ENCODE measurements at regions not wholly inside any gene's neighbourhood (a gene's known extent, or its start where the extent isn't known, plus 50 kb on each side); places are given as distances from the start of the nearest gene placed in this dataset.

DNA sequence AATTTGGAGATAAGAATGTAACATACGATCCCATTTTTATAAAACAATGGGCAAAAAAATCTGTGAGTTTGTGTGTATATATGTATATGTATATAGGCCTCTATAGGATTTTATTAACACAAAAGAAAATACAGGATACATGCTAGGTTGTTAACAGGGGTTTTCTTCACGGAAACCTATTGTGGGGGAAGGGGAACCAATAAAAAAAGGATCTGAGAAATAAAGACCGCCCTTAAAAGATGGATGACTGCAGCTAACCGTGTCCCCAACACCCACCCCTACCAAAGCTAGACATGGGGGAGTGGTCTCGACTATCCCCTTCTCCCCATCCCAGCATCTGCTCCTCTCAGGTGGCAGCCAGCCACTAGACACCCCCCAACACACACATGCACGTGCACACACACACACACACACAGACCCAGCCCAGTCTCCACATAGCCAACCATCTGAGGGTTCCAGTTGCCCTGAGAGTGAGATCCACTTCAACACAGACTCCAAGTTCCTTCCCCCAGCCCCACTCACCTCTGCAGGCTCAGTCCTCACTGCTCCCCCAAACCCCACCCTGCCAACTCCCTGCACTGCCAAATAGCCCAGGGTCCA, 132.9 kb downstream of the TPRA1 start:
- no peaks in the 10 kb centered on the region for H3K79me2 ChIP-seq (ENCODE audit: insufficient read depth, low read length)
- no peaks in the 10 kb centered on the region for H3K27me3 ChIP-seq (ENCODE audit: insufficient read depth, low read length)
- H3K4me2 ChIP-seq (ENCODE audit: low read length): no peak overlapping the region
- intact Hi-C loops (cut with micrococcal nuclease): loop anchor here (10.0 kb wide), 1 partner anchor 473 kb away; the partner anchor contains the start of gene PLXNA1
- H3K27ac ChIP-seq (ENCODE audit: low read depth, low read length): no peak overlapping the region
- no TSS peak for BruUV-seq (replicated peaks)
- no peak overlapping the region for H3K4me3 ChIP-seq (replicated peaks in 1 of 2; ENCODE audit: low read depth in 1 of 2, low read length in 2 of 2)
- TF ChIP-seq ELF1 (IDR thresholded peaks at IDR 0.05; ENCODE audit: borderline replicate concordance, low read depth): no peak
- no peak for TF ChIP-seq EZH2phosphoT487 (IDR thresholded peaks at IDR 0.05; ENCODE audit: borderline replicate concordance)
- no peak for TF ChIP-seq EZH2 (IDR thresholded peaks at IDR 0.05)
- H4K20me1 ChIP-seq (ENCODE audit: insufficient read depth): no peaks in the 10 kb centered on the region
- H3K9me3 ChIP-seq (ENCODE audit: control insufficient read depth in 1 of 2, insufficient read depth in 1 of 2, low read depth in 1 of 2, low read length in 2 of 2): no peaks in the 10 kb centered on the region
- H2AFZ ChIP-seq (ENCODE audit: low read depth, low read length, poor library complexity, severe bottlenecking): no peak overlapping the region
- no peak overlapping the region for H3K9ac ChIP-seq (ENCODE audit: low read length)
- DNase-seq (ENCODE audit: low read depth, low spot score): no peak
- ChIA-PET POLR2A (no interaction called here), RAD21 (ENCODE audit: low non-redundant PET in 1 of 2, low total read pairs in 2 of 2, uncharacterized antibody in 2 of 2, unreplicated experiment in 2 of 2) (interaction anchor here in 1 of 2 experiments (0.6 kb wide), 1 partner anchor 153 kb away, joined by 3 read pairs; no protein-coding TSS in a partner anchor), CTCF (no interaction called here)
- no peaks in the 10 kb centered on the region for H3K36me3 ChIP-seq (ENCODE audit: control insufficient read depth in 1 of 2, insufficient read depth in 2 of 2, low read length in 2 of 2)
- peaks cover 0 to 13% of the 10 kb centered on the region in 2 experiments; a peak in 2 of 4 replicates for H3K4me1 ChIP-seq (ENCODE audit: control insufficient read depth in 1 of 2, insufficient read depth in 2 of 2, low read length in 2 of 2)
- H3K9me2 ChIP-seq (ENCODE audit: insufficient read depth): no peaks in the 10 kb centered on the region
- ATAC-seq: no peak

DNA sequence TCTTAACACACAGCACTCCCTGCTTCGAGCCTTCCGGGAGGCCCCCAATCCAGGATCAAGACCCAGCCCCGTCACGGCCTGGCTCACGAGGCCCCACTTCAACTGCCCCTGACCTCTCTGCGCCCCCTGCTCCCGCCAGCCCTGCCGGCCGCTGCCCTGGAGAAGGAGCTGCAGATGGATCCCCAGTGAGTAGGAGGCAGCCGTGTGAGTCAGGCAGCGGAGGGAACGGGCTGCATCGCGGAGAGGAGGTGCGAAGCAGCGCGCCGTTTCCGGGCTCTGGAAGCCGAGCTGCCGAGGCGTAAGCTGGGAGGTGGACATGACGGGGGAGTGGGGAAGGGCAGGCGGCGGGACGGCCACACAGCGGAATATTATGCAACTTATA, 133.4 kb downstream of the TPRA1 start:
- ChIA-PET CTCF (interaction anchor here (2.1 kb wide), 1 partner anchor 706 kb away, joined by 14 read pairs; no protein-coding TSS in a partner anchor), RAD21 (ENCODE audit: low non-redundant PET in 1 of 2, low total read pairs in 2 of 2, uncharacterized antibody in 2 of 2, unreplicated experiment in 2 of 2) (no interaction called here), POLR2A (no interaction called here)
- H3K4me3 ChIP-seq (replicated peaks in 1 of 2; ENCODE audit: low read depth in 1 of 2, low read length in 2 of 2): no peak overlapping the region
- no peaks in the 10 kb centered on the region for H3K36me3 ChIP-seq (ENCODE audit: control insufficient read depth in 1 of 2, insufficient read depth in 2 of 2, low read length in 2 of 2)
- H2AFZ ChIP-seq (ENCODE audit: low read depth, low read length, poor library complexity, severe bottlenecking): no peak overlapping the region
- H4K20me1 ChIP-seq (ENCODE audit: insufficient read depth): no peaks in the 10 kb centered on the region
- no peak overlapping the region for H3K4me2 ChIP-seq (ENCODE audit: low read length)
- no TSS peak for BruUV-seq (replicated peaks)
- no peaks in the 10 kb centered on the region for H3K27me3 ChIP-seq (ENCODE audit: insufficient read depth, low read length)
- intact Hi-C loops (cut with micrococcal nuclease): loop anchor here (10.0 kb wide), 1 partner anchor 472 kb away; the partner anchor contains the start of gene PLXNA1
- ATAC-seq: no peak
- H3K9me3 ChIP-seq (ENCODE audit: control insufficient read depth in 1 of 2, insufficient read depth in 1 of 2, low read depth in 1 of 2, low read length in 2 of 2): no peaks in the 10 kb centered on the region
- DNase-seq (ENCODE audit: low read depth, low spot score): no peak
- no peaks in the 10 kb centered on the region for H3K9me2 ChIP-seq (ENCODE audit: insufficient read depth)
- H3K9ac ChIP-seq (ENCODE audit: low read length): no peak overlapping the region
- H3K79me2 ChIP-seq (ENCODE audit: insufficient read depth, low read length): no peaks in the 10 kb centered on the region
- no peak overlapping the region for H3K27ac ChIP-seq (ENCODE audit: low read depth, low read length)
- peaks cover 0 to 13% of the 10 kb centered on the region in 2 experiments; a peak in 1 of 4 replicates for H3K4me1 ChIP-seq (ENCODE audit: control insufficient read depth in 1 of 2, insufficient read depth in 2 of 2, low read length in 2 of 2)
- no peak for TF ChIP-seq YY1 (IDR thresholded peaks at IDR 0.05; ENCODE audit: extremely low read depth, insufficient replicate concordance, low read depth, low read length)
- TF ChIP-seq, protein P1, sequence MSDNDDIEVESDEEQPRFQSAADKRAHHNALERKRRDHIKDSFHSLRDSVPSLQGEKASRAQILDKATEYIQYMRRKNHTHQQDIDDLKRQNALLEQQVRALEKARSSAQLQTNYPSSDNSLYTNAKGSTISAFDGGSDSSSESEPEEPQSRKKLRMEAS (IDR thresholded peaks at IDR 0.05): no peak
- TF ChIP-seq RAD21 (IDR thresholded peaks at IDR 0.05; ENCODE audit: low read depth): no peak
- TF ChIP-seq EGR1 (IDR thresholded peaks at IDR 0.05; ENCODE audit: low read depth): no peak
- TF ChIP-seq EZH2phosphoT487 (IDR thresholded peaks at IDR 0.05; ENCODE audit: borderline replicate concordance): no peak
- TF ChIP-seq ELF1 (IDR thresholded peaks at IDR 0.05; ENCODE audit: borderline replicate concordance, low read depth): no peak
- no peak for TF ChIP-seq TCF7L2 (IDR thresholded peaks at IDR 0.05; ENCODE audit: borderline replicate concordance, extremely low read depth, insufficient read depth, insufficient read length)
- TF ChIP-seq POLR2A (IDR thresholded peaks at IDR 0.05; ENCODE audit: borderline replicate concordance, extremely low read depth, insufficient read depth, insufficient read length): no peak
- no peak for TF ChIP-seq POLR2AphosphoS5 (IDR thresholded peaks at IDR 0.05; ENCODE audit: low read depth, low read length)
- TF ChIP-seq, protein P2, sequence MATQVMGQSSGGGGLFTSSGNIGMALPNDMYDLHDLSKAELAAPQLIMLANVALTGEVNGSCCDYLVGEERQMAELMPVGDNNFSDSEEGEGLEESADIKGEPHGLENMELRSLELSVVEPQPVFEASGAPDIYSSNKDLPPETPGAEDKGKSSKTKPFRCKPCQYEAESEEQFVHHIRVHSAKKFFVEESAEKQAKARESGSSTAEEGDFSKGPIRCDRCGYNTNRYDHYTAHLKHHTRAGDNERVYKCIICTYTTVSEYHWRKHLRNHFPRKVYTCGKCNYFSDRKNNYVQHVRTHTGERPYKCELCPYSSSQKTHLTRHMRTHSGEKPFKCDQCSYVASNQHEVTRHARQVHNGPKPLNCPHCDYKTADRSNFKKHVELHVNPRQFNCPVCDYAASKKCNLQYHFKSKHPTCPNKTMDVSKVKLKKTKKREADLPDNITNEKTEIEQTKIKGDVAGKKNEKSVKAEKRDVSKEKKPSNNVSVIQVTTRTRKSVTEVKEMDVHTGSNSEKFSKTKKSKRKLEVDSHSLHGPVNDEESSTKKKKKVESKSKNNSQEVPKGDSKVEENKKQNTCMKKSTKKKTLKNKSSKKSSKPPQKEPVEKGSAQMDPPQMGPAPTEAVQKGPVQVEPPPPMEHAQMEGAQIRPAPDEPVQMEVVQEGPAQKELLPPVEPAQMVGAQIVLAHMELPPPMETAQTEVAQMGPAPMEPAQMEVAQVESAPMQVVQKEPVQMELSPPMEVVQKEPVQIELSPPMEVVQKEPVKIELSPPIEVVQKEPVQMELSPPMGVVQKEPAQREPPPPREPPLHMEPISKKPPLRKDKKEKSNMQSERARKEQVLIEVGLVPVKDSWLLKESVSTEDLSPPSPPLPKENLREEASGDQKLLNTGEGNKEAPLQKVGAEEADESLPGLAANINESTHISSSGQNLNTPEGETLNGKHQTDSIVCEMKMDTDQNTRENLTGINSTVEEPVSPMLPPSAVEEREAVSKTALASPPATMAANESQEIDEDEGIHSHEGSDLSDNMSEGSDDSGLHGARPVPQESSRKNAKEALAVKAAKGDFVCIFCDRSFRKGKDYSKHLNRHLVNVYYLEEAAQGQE (IDR thresholded peaks at IDR 0.05; ENCODE audit: low read depth): no peak
- TF ChIP-seq EZH2 (IDR thresholded peaks at IDR 0.05): no peak
- TF ChIP-seq ZFX (IDR thresholded peaks at IDR 0.05): no peak
- TF ChIP-seq, protein P3, sequence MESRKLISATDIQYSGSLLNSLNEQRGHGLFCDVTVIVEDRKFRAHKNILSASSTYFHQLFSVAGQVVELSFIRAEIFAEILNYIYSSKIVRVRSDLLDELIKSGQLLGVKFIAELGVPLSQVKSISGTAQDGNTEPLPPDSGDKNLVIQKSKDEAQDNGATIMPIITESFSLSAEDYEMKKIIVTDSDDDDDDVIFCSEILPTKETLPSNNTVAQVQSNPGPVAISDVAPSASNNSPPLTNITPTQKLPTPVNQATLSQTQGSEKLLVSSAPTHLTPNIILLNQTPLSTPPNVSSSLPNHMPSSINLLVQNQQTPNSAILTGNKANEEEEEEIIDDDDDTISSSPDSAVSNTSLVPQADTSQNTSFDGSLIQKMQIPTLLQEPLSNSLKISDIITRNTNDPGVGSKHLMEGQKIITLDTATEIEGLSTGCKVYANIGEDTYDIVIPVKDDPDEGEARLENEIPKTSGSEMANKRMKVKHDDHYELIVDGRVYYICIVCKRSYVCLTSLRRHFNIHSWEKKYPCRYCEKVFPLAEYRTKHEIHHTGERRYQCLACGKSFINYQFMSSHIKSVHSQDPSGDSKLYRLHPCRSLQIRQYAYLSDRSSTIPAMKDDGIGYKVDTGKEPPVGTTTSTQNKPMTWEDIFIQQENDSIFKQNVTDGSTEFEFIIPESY (IDR thresholded peaks at IDR 0.05; ENCODE audit: extremely low read depth, insufficient replicate concordance, low read length): no peak
- TF ChIP-seq CEBPB (IDR thresholded peaks at IDR 0.05; ENCODE audit: low read depth): no peak

Measured in HCT116 (cell line).